NCI-H187 treated with DMSO at 0.1 percent for 48 hours (cell line): ENCODE measurements at regions not wholly inside any gene's neighbourhood (a gene's known extent, or its start where the extent isn't known, plus 50 kb on each side); places are given as distances from the start of the nearest gene placed in this dataset.

Experiments
- DNase-seq: peaks from one replicate; lab custom pipeline; 2025; lab: John Stamatoyannopoulos, UW

DNA sequence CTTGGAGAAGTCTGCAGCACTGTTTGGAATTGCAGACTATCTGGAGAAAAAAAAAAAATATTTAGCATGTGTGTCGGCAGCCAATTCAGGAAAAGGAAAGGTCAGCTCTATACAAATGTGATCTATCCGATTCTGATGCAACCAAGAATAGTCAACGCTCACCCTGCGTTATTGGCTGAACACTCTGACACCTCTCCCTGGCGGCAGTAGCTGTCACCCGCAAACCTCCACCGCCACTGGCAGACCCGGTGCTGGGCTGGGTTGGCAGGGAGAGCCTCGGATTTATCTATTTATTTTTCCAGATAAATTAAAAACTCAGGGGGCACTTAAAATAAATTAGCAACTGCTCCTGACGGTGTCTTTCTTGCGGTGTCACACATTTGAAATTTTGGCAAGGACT is 409.7 kb downstream of the VRK1 start:
- no peak for DNase-seq

DNA sequence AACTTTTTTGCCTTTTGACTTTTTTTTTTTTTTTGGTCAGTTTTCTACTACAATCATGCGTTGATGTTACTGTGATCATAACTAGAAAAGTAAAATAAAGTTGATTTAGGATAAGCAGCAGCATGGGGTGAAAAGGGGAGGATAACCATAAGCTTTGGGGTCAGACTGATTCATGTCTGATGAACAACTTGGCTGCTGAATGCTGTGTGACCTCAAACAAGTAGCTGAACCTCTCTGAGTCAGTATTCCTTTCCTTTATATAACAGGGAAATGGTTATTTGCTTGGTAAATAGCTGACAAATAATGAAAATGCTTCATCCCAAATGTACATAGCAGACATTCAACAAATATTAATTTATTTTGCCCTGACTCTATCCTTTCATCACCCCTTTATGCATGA is 413.0 kb downstream of the VRK1 start:
- DNase-seq: no peak

DNA sequence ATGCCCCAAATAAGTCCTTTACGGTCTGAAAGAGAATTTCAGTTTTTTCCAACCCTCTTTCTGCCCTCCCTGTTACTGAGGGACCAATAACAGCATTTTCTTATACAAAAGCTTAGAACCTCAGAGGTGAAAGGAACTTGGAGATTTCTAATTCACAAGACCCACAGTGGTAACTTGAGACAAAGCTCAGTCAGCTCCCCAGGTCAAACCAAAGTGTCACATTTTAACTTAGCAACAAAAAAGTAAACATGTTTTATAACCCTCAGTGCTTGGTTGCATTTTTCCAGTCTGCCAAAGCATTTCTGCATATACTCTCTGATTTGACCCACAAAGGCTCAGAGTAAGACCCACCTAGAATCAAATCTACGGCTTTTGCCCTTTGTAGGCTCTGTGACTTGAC is 415.2 kb downstream of the VRK1 start:
- DNase-seq: no peak

DNA sequence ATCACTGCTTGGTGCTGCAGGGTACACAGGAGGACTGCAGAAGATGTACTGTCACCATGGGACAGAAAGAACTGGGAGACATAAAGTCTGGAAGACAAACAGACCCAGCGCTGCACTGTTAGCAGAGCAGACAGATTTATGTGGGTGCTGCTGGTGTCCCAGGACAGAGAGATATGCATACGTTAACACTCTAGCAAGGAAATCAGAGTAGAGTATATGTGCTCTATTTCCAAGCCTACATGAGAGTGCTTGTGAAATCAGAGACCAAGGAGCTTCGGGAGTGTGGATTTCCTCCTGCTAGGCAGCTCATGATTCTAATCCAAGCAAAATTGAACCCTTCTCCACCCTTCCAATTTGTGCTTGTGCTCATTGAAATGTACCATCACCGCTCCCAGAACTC is 416.5 kb downstream of the VRK1 start:
- no peak for DNase-seq

DNA sequence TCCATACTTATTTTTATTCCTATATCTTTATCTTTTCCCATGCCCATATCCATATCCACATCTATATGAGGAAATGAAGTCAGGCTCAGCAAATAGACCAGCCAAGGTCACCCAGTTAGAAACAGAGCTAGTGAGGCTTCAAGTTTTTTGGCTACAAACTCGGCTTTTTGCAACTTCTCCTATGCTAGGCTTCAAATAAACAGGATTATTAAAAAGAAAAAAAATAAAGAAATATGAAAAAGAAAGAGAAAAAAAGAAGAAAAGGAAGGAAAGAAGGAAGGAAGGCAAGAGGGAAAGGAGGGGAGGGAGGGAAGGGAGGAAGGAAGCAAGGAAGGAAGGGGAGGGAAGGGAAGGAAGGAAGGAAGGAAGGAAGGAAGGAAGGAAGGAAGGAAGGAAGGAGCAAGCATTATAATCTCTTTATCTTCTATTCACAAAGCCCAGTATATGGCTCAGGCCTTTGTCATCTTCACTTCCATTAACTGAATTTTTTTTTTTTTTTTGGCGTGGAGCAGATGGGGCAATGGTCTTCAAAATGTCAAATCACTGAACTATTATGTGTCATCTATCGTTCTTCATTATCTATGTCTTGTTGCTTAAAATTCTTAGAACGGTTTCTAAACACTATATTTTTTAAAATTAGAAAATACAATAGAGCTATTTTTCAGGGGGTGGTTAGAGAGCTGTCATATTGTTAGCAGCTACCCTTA is 418.2 kb downstream of the VRK1 start:
- no peak for DNase-seq

DNA sequence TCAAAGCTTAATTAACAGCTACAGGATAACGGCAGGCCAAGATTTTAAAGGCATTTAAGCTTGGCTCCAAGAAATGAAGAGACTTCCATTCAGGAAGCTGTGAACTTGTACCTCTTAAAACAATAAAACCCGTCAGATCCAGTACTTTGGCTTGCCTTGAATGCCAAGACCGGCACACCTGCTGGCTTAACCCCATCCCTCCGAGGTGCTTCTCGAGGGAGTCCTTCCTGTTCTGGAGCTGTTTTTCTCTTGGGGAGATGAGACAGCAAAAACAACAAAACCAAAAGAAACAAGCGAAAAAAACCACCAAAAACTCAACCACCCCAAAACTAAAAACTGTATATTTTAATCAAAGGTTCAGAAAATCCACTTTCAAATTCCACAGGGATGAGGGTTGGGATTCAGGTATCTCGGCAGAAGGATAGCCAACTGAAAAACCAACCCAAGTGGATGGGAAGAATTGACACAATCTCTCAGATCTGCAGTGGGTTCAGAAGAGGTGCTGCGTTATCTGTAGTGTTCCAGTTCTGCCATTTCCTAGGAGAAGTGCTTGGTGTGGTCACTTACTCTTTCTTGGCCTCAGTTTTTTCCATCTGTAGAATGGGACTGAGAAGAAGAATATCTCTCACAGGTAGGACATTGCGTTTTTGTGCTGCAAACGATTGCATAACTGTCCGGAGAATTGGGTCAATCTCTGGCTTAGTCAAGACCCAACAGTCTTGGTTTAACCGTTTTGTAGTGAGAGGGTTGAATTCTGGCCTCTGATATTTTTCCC is 420.1 kb downstream of the VRK1 start:
- DNase-seq: no peak

DNA sequence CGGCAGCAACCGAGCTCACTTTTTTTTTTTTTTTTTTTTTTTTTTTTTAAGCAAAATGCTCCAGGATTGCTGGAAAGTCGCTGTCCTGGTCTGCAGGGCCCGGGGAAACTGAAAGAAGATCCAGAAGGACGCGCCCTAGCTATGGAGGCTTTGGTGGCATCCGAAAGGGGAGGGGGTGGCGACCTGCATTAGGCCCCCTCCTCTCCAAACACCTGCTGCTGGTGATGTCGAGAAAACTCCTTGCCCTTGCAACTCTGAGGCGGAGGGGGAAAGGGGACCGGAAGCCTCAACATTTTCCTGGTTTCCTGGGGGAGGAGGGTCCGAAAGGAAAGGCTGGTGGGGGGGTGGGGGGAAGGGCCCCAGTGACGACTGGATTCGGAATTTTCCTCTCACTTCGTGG is 421.1 kb downstream of the VRK1 start:
- DNase-seq: no peak

DNA sequence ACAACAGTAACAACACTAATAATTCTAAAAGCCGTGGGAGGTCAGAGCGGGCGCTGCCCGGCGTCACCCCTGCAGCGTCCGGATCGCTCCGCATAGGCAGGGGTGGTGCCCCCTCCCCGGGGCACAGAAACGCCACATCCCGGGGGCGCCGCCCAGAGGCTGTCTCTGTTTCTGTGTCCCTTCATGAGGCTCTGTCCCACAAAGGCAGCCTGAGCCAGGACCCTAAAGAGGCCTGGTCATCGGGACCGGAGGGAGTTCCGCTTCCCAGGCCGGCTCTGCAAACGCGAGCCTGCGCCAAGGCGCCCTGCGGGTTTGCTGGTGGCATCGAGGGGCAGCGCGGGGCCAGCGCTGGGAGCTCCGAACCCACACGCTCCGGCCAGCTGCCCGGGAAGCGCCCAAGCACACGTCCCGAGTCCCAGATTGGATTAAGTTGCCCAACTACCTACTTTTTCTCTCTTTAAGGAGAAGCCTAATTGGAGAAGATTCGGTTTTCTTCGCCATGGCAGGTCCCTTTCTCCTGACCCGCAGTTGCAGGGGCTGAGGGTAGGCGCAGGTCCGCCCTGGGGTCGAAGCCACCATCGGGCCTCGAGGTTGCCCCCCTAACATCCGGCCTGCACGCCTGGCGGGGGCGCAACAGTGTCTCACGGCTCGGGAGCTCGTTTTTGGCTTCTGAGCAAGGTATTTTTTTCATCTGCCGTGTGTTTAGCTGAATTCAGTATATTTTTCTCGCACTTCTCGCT is 421.7 kb downstream of the VRK1 start:
- no peak for DNase-seq

DNA sequence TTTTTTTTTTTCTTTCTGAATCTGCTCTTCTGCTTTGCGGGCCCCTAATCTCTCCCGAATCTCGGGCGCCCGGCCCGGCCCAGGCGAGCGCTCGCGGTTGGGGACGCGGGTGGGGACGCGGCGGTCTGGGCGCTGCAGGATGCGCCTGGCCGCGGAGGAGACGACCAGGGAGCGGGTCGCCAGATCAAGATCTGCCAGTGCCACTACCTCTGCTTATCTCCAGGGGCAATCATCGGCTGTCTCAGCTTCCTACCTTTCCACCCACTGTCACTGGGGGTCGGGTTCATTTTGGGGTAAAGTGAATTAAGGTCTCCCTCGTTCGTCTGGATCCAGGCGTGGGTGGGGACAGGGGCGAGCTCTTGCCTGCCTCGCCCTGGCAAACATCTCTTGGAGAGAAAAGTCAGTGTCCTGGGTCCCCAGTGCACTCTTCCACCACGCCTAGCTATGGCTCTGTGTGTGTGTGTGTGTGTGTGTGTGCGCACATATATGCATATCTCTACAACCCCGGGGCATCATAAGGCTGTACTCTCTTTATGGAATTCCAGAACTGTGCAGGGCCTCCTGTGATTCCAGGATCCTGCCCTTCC is 422.3 kb downstream of the VRK1 start:
- no peak for DNase-seq

DNA sequence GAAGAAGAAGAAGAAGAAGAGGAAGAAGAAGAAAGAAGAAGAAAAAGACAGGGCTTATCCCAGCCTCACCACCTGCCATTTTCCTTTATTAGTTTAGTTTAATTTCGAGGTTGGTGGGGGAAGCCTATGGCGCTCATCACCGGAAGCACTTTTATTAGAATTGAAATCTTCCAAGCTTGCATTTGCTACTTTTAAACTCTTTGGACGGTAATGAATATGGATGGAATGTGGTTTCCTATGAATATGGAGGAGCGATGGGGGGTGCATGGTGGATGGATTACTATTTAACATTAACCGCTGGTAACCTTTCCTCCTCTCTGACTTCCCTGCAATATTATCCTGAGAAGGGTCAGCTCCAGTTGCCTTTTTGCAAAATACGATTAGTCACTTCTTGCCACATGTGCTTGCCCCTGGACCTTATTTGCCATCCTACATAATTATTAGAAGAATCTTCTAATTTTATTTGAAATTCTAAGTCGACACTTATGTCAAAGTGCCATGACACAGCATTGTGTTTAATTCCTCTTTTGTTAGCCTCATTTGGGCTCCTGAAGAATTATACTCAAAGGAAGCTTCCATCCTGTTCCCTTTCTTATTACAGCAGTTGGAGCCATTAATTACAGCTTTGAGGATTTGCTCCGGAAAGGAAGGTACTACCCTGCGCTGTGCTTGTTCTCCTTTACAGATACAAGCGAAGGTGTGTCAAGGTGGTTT is 424.5 kb downstream of the VRK1 start:
- no peak for DNase-seq

DNA sequence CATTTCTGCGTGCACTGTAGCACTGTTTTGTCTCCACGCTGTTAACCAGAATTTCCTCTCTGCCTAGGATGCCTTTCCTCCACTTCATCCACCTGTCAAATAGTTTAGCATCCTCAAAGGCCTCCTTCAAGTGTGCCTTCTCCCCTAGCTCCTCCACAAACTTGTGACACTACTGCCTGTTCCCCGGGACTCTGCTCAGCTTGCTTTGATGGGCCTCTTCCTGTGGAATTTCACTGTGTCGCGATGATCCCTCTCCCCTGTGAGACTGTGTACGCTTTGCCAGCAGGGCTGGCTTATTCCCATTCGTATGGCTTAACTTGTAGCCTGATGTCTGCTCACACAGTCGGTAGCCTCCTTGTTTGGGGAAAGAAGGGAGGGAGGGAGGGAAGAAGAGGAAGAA is 426.8 kb downstream of the VRK1 start:
- DNase-seq: no peak

DNA sequence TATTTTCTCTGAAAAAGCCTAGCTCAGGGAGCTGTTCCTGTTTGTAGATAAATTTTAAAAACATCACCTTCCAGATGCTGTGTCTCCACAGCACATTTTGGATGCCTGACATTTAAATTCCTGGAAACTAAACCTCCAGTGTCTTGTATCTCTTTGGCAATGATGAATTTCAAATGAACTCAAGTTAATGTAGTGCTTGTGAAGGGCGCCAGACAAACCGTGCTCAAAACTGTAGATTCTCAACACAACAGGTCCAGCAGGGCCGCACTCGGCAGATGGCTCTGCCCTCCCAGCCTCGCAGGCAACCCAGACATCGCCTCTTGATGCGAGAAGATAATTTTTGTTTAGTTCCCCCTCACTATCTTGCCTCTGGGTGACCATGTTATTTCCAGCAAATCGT is 432.9 kb downstream of the VRK1 start:
- DNase-seq: no peak

DNA sequence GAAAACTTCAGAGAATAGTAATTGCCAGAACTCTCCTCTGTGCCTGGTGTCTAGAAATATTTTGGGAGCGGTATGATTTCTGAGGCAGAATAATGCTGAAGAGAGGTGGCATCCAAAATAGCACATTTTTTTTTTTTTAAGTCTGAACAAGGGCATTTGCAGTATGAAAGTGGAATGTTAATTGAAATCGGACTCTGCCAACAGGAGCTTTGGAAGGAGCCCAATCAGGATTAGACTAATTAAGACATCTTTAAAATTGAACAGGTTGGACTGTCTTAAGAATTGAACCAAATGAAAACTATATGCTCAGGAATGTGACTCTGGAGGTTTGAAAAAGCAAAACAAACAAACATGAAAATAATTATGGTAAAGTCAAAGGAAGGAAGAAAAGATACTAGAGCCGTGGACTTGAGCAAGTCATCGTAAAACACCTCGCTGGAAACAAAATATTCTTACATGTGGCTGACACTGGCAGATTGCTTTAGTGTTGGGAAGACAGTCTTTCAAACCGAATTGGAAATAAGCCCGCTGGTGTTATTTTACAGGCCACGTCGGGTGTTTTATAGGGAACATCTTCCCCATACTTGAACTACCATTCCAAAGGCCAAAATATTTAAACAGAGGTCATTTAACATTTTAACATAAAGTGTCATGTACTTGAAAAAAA is 436.3 kb downstream of the VRK1 start:
- no peak for DNase-seq

DNA sequence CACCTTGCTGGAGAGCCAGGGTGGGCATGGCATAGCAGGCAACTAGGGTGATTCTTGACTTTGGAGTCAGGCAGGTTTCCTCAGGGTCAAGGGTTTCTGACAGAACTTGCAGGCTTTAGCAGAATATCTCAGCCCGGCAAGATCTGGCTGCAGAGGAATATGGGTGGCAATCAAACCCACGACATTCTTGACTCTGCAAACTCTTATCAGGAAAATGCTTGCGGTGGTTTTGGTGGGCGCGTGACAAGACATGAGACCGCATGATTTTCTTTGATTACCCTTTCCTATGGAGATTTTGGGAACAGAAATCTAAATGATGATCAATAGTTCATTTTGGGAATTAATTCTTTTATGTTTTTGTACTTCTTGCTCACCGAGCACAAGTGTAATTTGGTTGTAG is 449.5 kb downstream of the VRK1 start:
- DNase-seq: no peak

DNA sequence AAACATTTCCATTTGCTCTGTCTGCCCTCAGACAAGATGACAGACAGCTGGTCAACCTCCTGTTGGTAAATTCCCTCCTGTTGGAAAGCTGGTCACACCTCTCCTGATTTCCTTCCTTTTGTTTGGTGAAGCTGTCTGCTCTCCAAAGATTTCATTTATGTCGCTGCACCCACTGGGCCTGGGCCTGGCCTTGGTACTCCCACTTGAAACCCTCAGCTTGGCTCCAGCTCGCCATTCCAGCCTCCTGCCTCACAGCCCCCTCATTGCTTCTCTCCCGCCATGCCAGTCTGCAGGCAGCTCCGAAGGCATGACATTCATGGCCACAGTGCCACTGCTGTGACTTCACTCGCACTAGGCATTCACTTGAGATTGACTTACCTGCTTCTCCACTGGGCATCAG is 451.8 kb downstream of the VRK1 start:
- no peak for DNase-seq

DNA sequence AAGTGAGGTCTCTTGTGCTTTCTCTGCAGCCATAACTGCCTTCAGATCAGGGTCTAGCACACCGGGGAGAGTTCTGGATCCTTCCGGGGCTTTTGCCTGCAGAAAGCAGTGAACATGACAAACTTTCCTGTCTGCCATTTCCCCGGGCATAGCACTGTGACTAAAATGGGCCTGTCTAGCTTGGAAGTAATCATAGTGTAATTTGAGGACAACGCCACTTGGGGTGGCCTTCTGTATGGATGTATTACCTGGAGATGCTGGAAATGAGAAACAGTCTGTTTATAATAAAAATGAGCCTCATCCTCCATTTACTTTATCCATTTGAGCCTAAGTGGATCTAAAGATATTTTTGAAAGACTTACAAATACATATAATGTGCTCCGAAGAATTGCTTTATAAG is 453.7 kb downstream of the VRK1 start:
- no peak for DNase-seq

DNA sequence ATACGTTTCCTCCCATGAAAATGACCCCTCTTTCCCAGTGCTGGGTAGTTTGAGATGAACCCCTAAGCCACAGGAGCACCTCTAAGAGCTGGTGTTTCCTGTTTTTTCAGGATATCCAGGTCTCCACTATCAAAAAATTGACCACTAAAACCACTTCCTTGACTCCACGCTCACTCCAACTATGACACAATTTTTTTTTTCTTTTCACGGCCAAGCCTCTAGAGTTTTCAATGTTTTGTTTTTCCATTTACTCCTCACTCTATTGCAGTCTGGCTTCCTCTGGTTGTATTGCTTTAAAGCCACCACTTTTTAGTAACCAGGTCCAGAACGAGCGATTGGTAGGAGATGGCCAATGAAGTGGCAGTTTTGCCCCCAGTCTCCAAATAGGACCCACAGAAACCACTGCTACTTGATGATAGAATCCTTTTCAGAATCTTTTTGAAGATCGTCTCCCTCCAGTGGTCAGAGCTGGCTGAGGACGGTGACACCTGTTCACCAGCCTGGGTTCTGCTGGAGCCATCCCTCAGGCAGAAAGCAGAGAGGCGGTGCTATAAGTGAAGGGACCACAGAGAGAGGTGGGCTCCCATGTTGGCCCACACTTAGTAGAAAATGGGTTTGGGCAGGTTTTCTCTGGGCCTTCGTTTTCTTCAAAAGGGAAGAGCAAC is 454.4 kb downstream of the VRK1 start:
- DNase-seq: no peak

DNA sequence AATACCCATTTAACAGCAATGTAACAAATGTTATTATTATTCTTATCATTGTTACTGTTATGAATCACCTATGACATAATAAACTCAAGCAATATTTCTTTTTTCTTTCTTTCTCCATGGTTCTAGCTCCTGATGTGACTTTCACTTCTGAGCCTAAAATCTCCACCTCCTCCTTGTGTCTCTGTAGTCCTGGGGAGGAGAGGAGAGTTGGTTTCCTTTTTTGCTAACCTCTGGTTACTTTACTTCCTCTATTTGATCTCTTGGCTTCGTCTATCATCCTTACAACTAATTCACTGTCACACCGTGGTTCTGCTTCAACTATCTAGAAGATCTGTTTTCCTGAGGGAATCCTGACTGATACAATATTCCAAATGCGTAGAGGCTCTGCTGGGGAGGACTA is 456.6 kb downstream of the VRK1 start:
- no peak for DNase-seq

DNA sequence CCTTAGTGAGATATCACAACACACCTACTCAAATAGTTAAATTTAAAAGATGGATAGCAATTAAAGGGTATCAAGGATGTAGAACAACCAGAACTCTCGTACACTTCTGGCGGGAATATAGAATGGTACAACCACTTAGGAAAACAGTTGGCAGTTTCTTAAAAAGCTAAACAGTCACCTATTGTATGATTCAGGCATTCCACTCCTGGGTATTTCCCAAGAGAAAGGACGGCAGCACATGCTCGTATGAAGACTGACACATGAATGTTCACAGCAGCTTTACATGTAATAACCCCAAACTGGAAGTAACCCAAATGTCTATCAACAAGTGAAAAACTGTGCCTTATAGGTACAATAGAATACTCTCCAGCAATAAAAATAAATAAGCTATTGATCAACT is 465.2 kb downstream of the VRK1 start:
- DNase-seq: no peak

DNA sequence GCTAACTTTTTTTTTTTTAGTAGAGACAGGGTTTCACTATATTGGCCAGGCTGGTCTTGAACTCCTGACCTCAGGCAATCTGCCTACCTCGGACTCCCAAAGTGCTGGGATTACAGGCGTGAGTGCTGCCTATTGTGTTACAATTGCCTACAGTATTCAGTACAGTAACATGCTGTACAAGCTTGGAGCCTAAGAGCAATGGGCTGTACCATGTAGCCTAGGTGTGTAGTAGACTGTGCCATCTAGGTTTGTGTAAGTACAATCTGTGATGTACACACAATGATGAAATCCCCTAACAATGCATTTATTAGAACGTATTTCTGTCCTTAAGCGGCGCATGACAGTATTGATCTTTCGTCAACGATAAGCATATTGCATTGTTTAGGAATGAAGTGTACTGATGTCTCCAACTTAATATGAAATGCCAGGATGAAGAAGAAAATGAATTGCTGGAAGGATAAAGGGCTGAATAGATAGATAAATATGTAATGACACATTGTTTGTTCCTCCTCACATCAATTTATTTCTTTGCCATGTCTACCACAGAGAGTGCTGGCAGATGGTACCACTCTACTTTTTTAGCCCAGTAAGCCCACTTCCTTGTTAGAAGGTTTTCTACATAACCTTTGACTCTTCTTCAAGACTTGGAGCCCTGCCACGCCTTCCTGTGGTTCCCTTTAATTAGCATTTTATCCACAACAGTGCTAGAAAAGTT is 467.5 kb downstream of the VRK1 start:
- DNase-seq: no peak
